IMR-90 (cell line): ENCODE measurements at regions not wholly inside any gene's neighbourhood (a gene's known extent, or its start where the extent isn't known, plus 50 kb on each side); places are given as distances from the start of the nearest gene placed in this dataset.

Experiments used
- ATAC-seq: fragments of 200-7000 bp; cut with Tn5 transposase; 2 replicates; pipeline ENCODE4 v1.9.1; 2020; ENCODE audit warnings: low read depth, mild to moderate bottlenecking, moderate library complexity
- BruUV-seq: library from RNA; stranded (reverse); fragments of 400-500 nt; replicated peaks from 2 replicates; lab custom pipeline; 2021; lab: Mats Ljungman, UMichigan
- CTCF ChIA-PET: fragments of 300-600 bp; formaldehyde crosslinking; extraction: SDS; loops from one replicate; lab custom pipeline; 2021; ENCODE audit warnings: antibody characterized with exemption; lab: Yijun Ruan, JAX
- POLR2A ChIA-PET: fragments of 300-600 bp; sonication (Branson Sonifier 250); formaldehyde crosslinking; loops from one replicate; lab custom pipeline; 2022; ENCODE audit warnings: antibody characterized with exemption; ENCODE audit not compliant: unreplicated experiment; lab: Charles Lee
- DNase-seq: peaks from one replicate; pipeline ENCODE4 v3.0.0; 2013
- H2AFZ ChIP-seq: replicated peaks from 2 replicates; pipeline ENCODE3; 2013; ENCODE audit warnings: low read length, mild to moderate bottlenecking; ENCODE audit not compliant: poor library complexity
- H2AK5ac ChIP-seq: 2 replicates; pipeline ENCODE4 v1.6.1; 2013; ENCODE audit warnings: low read depth, low read length, inconsistent platforms
- H2AK9ac ChIP-seq: replicated peaks from 2 replicates; pipeline ENCODE3; 2013; ENCODE audit warnings: mild to moderate bottlenecking, low read depth, low read length, moderate library complexity; ENCODE audit not compliant: poor library complexity
- H2BK120ac ChIP-seq: 2 replicates; pipeline ENCODE4 v1.6.1; 2013; ENCODE audit warnings: low read depth, low read length, inconsistent platforms
- H2BK15ac ChIP-seq: 3 replicates; pipeline ENCODE4 v1.6.1; 2013; ENCODE audit warnings: low read depth, low read length, inconsistent platforms
- H2BK20ac ChIP-seq: 2 replicates; pipeline ENCODE4 v1.6.1; 2013; ENCODE audit warnings: low read depth, mild to moderate bottlenecking, inconsistent platforms, low read length, moderate library complexity
- H2BK5ac ChIP-seq: 2 replicates; pipeline ENCODE4 v1.6.1; 2013; ENCODE audit warnings: mild to moderate bottlenecking, low read depth, low read length, inconsistent platforms; ENCODE audit not compliant: poor library complexity, severe bottlenecking
- H3K14ac ChIP-seq: replicated peaks from 2 replicates; pipeline ENCODE4 v1.6.1; 2013; ENCODE audit warnings: low read depth, low read length, inconsistent platforms
- H3K18ac ChIP-seq: 2 replicates; pipeline ENCODE4 v1.6.1; 2013; ENCODE audit warnings: low read depth, low read length, control low read depth
- H3K23ac ChIP-seq: 2 replicates; pipeline ENCODE4 v1.6.1; 2013; ENCODE audit warnings: low read depth, low read length, inconsistent platforms
- H3K27ac ChIP-seq: 2 replicates; pipeline ENCODE4 v1.5.1; 2013; ENCODE audit warnings: mild to moderate bottlenecking, control low read depth, low read length; ENCODE audit not compliant: insufficient read depth
- H3K27me3 ChIP-seq: 2 replicates; pipeline ENCODE4 v1.6.1; 2013; ENCODE audit warnings: low read length; ENCODE audit not compliant: control insufficient read depth, insufficient read depth
- H3K36me3 ChIP-seq: 2 replicates; pipeline ENCODE4 v1.6.1; 2013; ENCODE audit warnings: low read length, mixed read lengths; ENCODE audit not compliant: control insufficient read depth, insufficient read depth
- H3K4ac ChIP-seq: 2 replicates; pipeline ENCODE4 v1.6.1; 2013; ENCODE audit warnings: low read depth, low read length, inconsistent platforms
- H3K4me1 ChIP-seq: 2 replicates; pipeline ENCODE4 v1.6.1; 2013; ENCODE audit warnings: low read length, mixed read lengths; ENCODE audit not compliant: control insufficient read depth, insufficient read depth
- H3K4me2 ChIP-seq: 2 replicates; pipeline ENCODE4 v1.6.1; 2013; ENCODE audit warnings: low read depth, mild to moderate bottlenecking, control low read depth, low read length, moderate library complexity
- H3K4me3 ChIP-seq: 2 replicates; pipeline ENCODE4 v1.5.1; 2013; ENCODE audit warnings: low read depth, mild to moderate bottlenecking, control low read depth, low read length, moderate library complexity; ENCODE audit not compliant: insufficient read depth
- H3K56ac ChIP-seq: 2 replicates; pipeline ENCODE4 v1.6.1; 2013; ENCODE audit warnings: low read length, inconsistent platforms; ENCODE audit not compliant: insufficient read depth; ENCODE audit errors: extremely low read depth
- H3K79me1 ChIP-seq, 2 experiments: 2 replicates each; pipeline ENCODE4 v1.6.1; 2013; ENCODE audit warnings: low read length in 2 of 2, inconsistent platforms in 1 of 2, low read depth in 1 of 2
- H3K9ac ChIP-seq: 2 replicates; pipeline ENCODE4 v1.6.1; 2013; ENCODE audit warnings: low read depth, low read length, control low read depth
- H3K9me1 ChIP-seq: 2 replicates; pipeline ENCODE4 v1.6.1; 2013; ENCODE audit warnings: low read length, inconsistent platforms; ENCODE audit not compliant: insufficient read depth
- H3K9me3 ChIP-seq: 2 replicates; pipeline ENCODE4 v1.6.1; 2013; ENCODE audit warnings: low read length; ENCODE audit not compliant: control insufficient read depth, insufficient read depth
- H4K20me1 ChIP-seq: 2 replicates; pipeline ENCODE4 v1.6.1; 2013; ENCODE audit warnings: low read length, inconsistent platforms; ENCODE audit not compliant: insufficient read depth
- H4K5ac ChIP-seq: 2 replicates; pipeline ENCODE4 v1.6.1; 2013; ENCODE audit warnings: mild to moderate bottlenecking, low read depth, low read length, control low read depth
- H4K8ac ChIP-seq, 2 experiments: 2 replicates each; pipeline ENCODE4 v1.6.1; 2013; ENCODE audit warnings: low read depth in 2 of 2, low read length in 2 of 2, control low read depth in 1 of 2, inconsistent platforms in 1 of 2
- H4K91ac ChIP-seq: 2 replicates; pipeline ENCODE4 v1.6.1; 2013; ENCODE audit warnings: low read depth, low read length, inconsistent platforms; ENCODE audit not compliant: insufficient read depth
- BHLHE40 ChIP-seq: fragments of 150-350 bp; IDR thresholded peaks from 2 replicates; pipeline ENCODE4 v1.6.1; 2016; ENCODE audit warnings: mild to moderate bottlenecking, low read depth, low read length
- RCOR1 ChIP-seq: IDR thresholded peaks from 2 replicates; pipeline ENCODE4 v1.6.1; 2012; ENCODE audit warnings: mild to moderate bottlenecking, low read length, improper control_type of control experiment; ENCODE audit not compliant: insufficient replicate concordance
- WGBS, 2 experiments: methylation state at CpG; one replicate each; pipeline versions ENCODE4 v1.1.5 to v1.1.7; 2013; ENCODE audit warnings: missing lambda C conversion rate in 2 of 2; ENCODE audit not compliant: insufficient read length in 1 of 2; ENCODE audit errors: extremely low coverage in 2 of 2; 5-methylcytosine and 5-hydroxymethylcytosine counted together
- dilution Hi-C: fragments of 300-500 bp; cut with HindIII; formaldehyde crosslinking; loops from one replicate; pipeline ENCODE4 v1.14.3; 2018; ENCODE audit warnings: low sequenced_read_pairs; ENCODE audit not compliant: unreplicated experiment
- in situ Hi-C: fragments of 300-500 bp; cut with MboI; formaldehyde crosslinking; loops from 3 replicates; pipeline ENCODE4 v1.14.3; 2019; ENCODE audit warnings: low sequenced_read_pairs, inconsistent platforms, mixed read lengths
- intact Hi-C: fragments of 100-400 bp; cut with micrococcal nuclease; formaldehyde crosslinking; loops from 2 replicates; pipeline ENCODE4 v1.10.0; 2022
- TF ChIP-seq, protein P1 (sequence below): fragments of 150-350 bp; IDR thresholded peaks from 2 replicates; pipeline ENCODE4 v1.6.1; 2016; ENCODE audit warnings: low read depth, mild to moderate bottlenecking, low read length, moderate library complexity, borderline replicate concordance
- TF ChIP-seq, protein P2 (sequence below): fragments of 150-350 bp; IDR thresholded peaks from 2 replicates; pipeline ENCODE4 v1.6.1; 2017; ENCODE audit warnings: mild to moderate bottlenecking, antibody characterized with exemption, low read length, low read depth

DNA sequence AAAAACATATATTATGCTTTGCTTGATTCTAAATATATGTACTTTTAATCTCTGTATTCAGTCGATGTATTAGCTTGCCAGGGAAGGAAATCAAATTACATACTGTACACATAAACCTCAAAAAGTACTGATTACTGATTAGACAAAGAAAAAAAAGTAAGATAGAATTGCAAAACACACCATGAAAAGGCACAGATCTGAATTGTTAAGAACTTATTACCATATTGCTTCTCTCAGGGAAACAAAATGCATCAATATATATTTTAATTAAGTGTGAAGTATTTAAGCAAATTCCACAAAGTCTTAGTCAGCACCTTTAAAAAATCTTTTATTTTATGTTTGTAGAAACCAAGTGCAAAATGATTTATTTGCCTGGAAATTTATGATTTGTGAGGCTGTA lies 309.3 kb downstream of the RNF144A start:
- Histone ChIP-seq H4K91ac (no peak overlapping the region), H3K18ac (no peak overlapping the region), H3K79me1 (no peaks in the 10 kb centered on the region), H3K4me3 (no peak overlapping the region), H3K4ac (no peak overlapping the region), H3K23ac (no peak overlapping the region), H2AFZ (no peak overlapping the region), H3K9me1 (no peaks in the 10 kb centered on the region), H3K27me3 (no peaks in the 10 kb centered on the region), H2AK5ac (no peak overlapping the region), H3K14ac (no peak overlapping the region), H3K9ac (no peak overlapping the region), H2BK5ac (no peak overlapping the region), H4K5ac (no peak overlapping the region), H4K20me1 (no peaks in the 10 kb centered on the region), H2AK9ac (no peak overlapping the region), H2BK20ac (no peak overlapping the region), H3K4me1 (no peaks in the 10 kb centered on the region), H3K56ac (no peak overlapping the region), H3K27ac (no peak overlapping the region), H2BK120ac (no peak overlapping the region), H2BK15ac (no peak overlapping the region), H3K36me3 (no peaks in the 10 kb centered on the region), H3K4me2 (no peak overlapping the region), H3K9me3 (no peaks in the 10 kb centered on the region), H4K8ac (no peak overlapping the region)
- dilution Hi-C loops (no loop called here), intact Hi-C loops (no loop called here), in situ Hi-C loops (no loop called here)
- DNase-seq (no peak), ATAC-seq (no peak)
- TF ChIP-seq RCOR1 (no peak), BHLHE40 (no peak)
- TF ChIP-seq, protein P1, sequence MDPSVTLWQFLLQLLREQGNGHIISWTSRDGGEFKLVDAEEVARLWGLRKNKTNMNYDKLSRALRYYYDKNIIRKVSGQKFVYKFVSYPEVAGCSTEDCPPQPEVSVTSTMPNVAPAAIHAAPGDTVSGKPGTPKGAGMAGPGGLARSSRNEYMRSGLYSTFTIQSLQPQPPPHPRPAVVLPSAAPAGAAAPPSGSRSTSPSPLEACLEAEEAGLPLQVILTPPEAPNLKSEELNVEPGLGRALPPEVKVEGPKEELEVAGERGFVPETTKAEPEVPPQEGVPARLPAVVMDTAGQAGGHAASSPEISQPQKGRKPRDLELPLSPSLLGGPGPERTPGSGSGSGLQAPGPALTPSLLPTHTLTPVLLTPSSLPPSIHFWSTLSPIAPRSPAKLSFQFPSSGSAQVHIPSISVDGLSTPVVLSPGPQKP, result no peak
- TF ChIP-seq, protein P2, sequence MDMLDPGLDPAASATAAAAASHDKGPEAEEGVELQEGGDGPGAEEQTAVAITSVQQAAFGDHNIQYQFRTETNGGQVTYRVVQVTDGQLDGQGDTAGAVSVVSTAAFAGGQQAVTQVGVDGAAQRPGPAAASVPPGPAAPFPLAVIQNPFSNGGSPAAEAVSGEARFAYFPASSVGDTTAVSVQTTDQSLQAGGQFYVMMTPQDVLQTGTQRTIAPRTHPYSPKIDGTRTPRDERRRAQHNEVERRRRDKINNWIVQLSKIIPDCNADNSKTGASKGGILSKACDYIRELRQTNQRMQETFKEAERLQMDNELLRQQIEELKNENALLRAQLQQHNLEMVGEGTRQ, result no peak
- no TSS peak for BruUV-seq
- WGBS, 2 experiments, result no CpG with 5 or more reads among the region's 1 CpG
- POLR2A ChIA-PET, result interaction anchor here (0.9 kb wide), 1 partner anchor 11 kb away, joined by 3 read pairs; no protein-coding TSS in a partner anchor
- CTCF ChIA-PET, result no interaction called here
